ENCODE measurements at regions not wholly inside any gene's neighbourhood (a gene's known extent, or its start where the extent isn't known, plus 50 kb on each side); places are given as distances from the start of the nearest gene placed in this dataset.

DNA sequence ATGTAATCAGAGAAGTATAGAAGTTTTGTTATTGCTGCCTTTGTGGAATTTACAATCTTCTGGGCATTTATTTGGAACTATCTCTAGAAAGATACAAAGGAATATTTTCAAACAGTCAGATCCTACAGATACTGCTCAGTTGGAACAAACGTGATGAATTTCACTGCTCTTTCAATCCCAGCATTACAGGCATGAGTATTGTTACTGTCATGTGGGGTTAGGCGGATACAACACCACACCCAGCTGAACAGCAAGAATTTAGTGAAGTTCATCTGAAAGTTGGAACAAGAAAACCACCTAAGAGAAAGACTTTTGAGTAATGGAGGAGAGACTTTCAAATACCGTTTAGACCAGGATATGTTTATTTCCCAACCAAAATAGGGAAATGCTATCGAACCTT is 123.3 kb upstream of the PLXNC1 start:
- Histone ChIP-seq H3K27ac (ENCODE audit: insufficient read depth in 1 of 2, low read depth in 1 of 2, low read length in 2 of 2, poor library complexity in 1 of 2, severe bottlenecking in 2 of 2) (no peak overlapping the region), H3K36me3 (ENCODE audit: control insufficient read depth in 4 of 4, insufficient read depth in 4 of 4, low read length in 3 of 4) (no peaks in the 10 kb centered on the region), H3K27me3 (replicated peaks in 2 of 5; ENCODE audit: control insufficient read depth in 4 of 5, insufficient read depth in 5 of 5, low read length in 4 of 5) (no peaks in the 10 kb centered on the region), H3K4me1 (ENCODE audit: control extremely low read depth in 1 of 4, control insufficient read depth in 4 of 4, insufficient read depth in 4 of 4, low read length in 3 of 4) (no peaks in the 10 kb centered on the region), H3K9me3 (ENCODE audit: control extremely low read depth in 1 of 5, control insufficient read depth in 4 of 5, insufficient read depth in 2 of 5, low read depth in 1 of 5, low read length in 4 of 5) (peaks cover 0 to 18% (median 3%) of the 10 kb centered on the region in 5 experiments), H3K4me3 (ENCODE audit: control insufficient read depth in 1 of 7, extremely low read depth in 1 of 7, insufficient read depth in 4 of 7, low read depth in 2 of 7, low read length in 6 of 7) (no peak overlapping the region)
- CTCF ChIA-PET = no interaction called here
- no peak for DNase-seq
- POLR2A ChIA-PET = no interaction called here
- 100% methylated on average over 2 of the region's 4 CpGs for WGBS (ENCODE audit: insufficient coverage)

DNA sequence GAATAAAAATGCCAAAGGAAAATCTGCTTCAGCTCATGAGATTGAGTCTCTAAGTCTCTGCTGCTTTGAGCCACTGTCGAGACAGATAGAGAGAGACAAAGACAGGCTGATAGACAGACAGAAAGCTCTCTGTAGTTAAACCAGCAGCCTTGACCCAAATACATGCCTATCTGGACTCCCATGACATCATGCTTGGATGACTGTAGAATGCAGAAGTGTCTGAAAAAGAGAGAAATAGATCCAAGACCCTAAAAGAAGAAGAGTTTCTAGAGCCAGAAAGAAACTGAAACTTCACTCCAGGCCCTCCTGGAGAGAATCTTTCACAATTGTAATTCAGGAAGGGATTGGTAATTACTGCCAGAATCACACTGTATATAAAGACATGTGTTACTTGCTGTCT is 122.6 kb upstream of the PLXNC1 start:
- ChIA-PET CTCF (no interaction called here), POLR2A (no interaction called here)
- peak in 1 of 3 donors; percentile 37 for DNase-seq
- H3K36me3 ChIP-seq (ENCODE audit: control insufficient read depth in 4 of 4, insufficient read depth in 4 of 4, low read length in 3 of 4) = no peaks in the 10 kb centered on the region
- WGBS (ENCODE audit: insufficient coverage) = no CpG with 5 or more reads among the region's 1 CpG
- no peak overlapping the region for H3K4me3 ChIP-seq (ENCODE audit: control insufficient read depth in 1 of 7, extremely low read depth in 1 of 7, insufficient read depth in 4 of 7, low read depth in 2 of 7, low read length in 6 of 7)
- H3K27ac ChIP-seq (ENCODE audit: insufficient read depth in 1 of 2, low read depth in 1 of 2, low read length in 2 of 2, poor library complexity in 1 of 2, severe bottlenecking in 2 of 2) = no peak overlapping the region
- H3K27me3 ChIP-seq (replicated peaks in 2 of 5; ENCODE audit: control insufficient read depth in 4 of 5, insufficient read depth in 5 of 5, low read length in 4 of 5) = no peaks in the 10 kb centered on the region
- H3K4me1 ChIP-seq (ENCODE audit: control extremely low read depth in 1 of 4, control insufficient read depth in 4 of 4, insufficient read depth in 4 of 4, low read length in 3 of 4) = no peaks in the 10 kb centered on the region
- H3K9me3 ChIP-seq (ENCODE audit: control extremely low read depth in 1 of 5, control insufficient read depth in 4 of 5, insufficient read depth in 2 of 5, low read depth in 1 of 5, low read length in 4 of 5) = peaks cover 0 to 18% (median 3%) of the 10 kb centered on the region in 5 experiments

- no peak for DNase-seq
- Histone ChIP-seq H3K9me3 (ENCODE audit: control extremely low read depth in 1 of 5, control insufficient read depth in 4 of 5, insufficient read depth in 2 of 5, low read depth in 1 of 5, low read length in 4 of 5) (peaks cover 0 to 18% (median 3%) of the 10 kb centered on the region in 5 experiments), H3K27ac (ENCODE audit: insufficient read depth in 1 of 2, low read depth in 1 of 2, low read length in 2 of 2, poor library complexity in 1 of 2, severe bottlenecking in 2 of 2) (no peak overlapping the region), H3K27me3 (replicated peaks in 2 of 5; ENCODE audit: control insufficient read depth in 4 of 5, insufficient read depth in 5 of 5, low read length in 4 of 5) (no peaks in the 10 kb centered on the region), H3K4me1 (ENCODE audit: control extremely low read depth in 1 of 4, control insufficient read depth in 4 of 4, insufficient read depth in 4 of 4, low read length in 3 of 4) (no peaks in the 10 kb centered on the region), H3K36me3 (ENCODE audit: control insufficient read depth in 4 of 4, insufficient read depth in 4 of 4, low read length in 3 of 4) (no peaks in the 10 kb centered on the region), H3K4me3 (ENCODE audit: control insufficient read depth in 1 of 7, extremely low read depth in 1 of 7, insufficient read depth in 4 of 7, low read depth in 2 of 7, low read length in 6 of 7) (no peak overlapping the region)
- POLR2A ChIA-PET = no interaction called here
- CTCF ChIA-PET = no interaction called here
Measured at GRCh38 chr12:94026596-94026995, 121.8 kb upstream of the PLXNC1 start.

DNA sequence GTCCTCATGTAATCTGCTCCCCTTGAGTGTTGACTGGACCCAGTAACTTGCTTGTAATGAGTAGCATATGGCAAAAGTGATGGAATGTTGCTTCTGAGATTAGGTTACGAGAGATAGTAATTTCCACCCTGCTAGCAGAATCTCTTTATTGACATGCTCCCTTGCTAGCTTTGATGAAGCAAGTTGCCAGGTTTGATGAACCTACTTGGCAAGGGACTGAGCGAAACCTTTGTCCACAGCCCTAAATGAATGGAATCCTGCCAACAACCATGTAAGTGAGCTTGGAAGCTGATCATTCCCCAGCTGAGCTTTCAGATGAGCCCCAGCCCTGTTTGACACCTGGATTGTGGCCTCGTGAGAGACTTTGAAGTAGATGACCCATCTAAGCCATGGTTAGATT is 120.8 kb upstream of the PLXNC1 start:
- DNase-seq = no peak
- no peaks in the 10 kb centered on the region for H3K27me3 ChIP-seq (replicated peaks in 2 of 5; ENCODE audit: control insufficient read depth in 4 of 5, insufficient read depth in 5 of 5, low read length in 4 of 5)
- peaks cover 0 to 18% (median 3%) of the 10 kb centered on the region in 5 experiments for H3K9me3 ChIP-seq (ENCODE audit: control extremely low read depth in 1 of 5, control insufficient read depth in 4 of 5, insufficient read depth in 2 of 5, low read depth in 1 of 5, low read length in 4 of 5)
- no peak overlapping the region for H3K27ac ChIP-seq (ENCODE audit: insufficient read depth in 1 of 2, low read depth in 1 of 2, low read length in 2 of 2, poor library complexity in 1 of 2, severe bottlenecking in 2 of 2)
- no peak overlapping the region for H3K4me3 ChIP-seq (ENCODE audit: control insufficient read depth in 1 of 7, extremely low read depth in 1 of 7, insufficient read depth in 4 of 7, low read depth in 2 of 7, low read length in 6 of 7)
- POLR2A ChIA-PET = no interaction called here
- no peaks in the 10 kb centered on the region for H3K36me3 ChIP-seq (ENCODE audit: control insufficient read depth in 4 of 4, insufficient read depth in 4 of 4, low read length in 3 of 4)
- CTCF ChIA-PET = interaction anchor here (1.2 kb wide), 1 partner anchor 75 kb away, joined by 3 read pairs; no protein-coding TSS in a partner anchor
- 92% methylated on average over 2 of the region's 3 CpGs for WGBS (ENCODE audit: insufficient coverage)
- H3K4me1 ChIP-seq (ENCODE audit: control extremely low read depth in 1 of 4, control insufficient read depth in 4 of 4, insufficient read depth in 4 of 4, low read length in 3 of 4) = no peaks in the 10 kb centered on the region

- CTCF ChIA-PET = no interaction called here
Measured at GRCh38 chr12:94031763-94032162, 116.6 kb upstream of the PLXNC1 start.

GRCh38 chr12:94032368-94032767 is 116.0 kb upstream of the PLXNC1 start:
- ChIA-PET CTCF (interaction anchor here (1.3 kb wide), 1 partner anchor 10 kb away, joined by 3 read pairs; no protein-coding TSS in a partner anchor), POLR2A (no interaction called here)
- H3K4me1 ChIP-seq (ENCODE audit: control extremely low read depth in 1 of 4, control insufficient read depth in 4 of 4, insufficient read depth in 4 of 4, low read length in 3 of 4) = peaks cover 0 to 4% (median 0%) of the 10 kb centered on the region in 4 experiments
- H3K4me3 ChIP-seq (ENCODE audit: control insufficient read depth in 1 of 7, extremely low read depth in 1 of 7, insufficient read depth in 4 of 7, low read depth in 2 of 7, low read length in 6 of 7) = no peak overlapping the region
- 100% methylated on average over 1 of the region's 2 CpGs for WGBS (ENCODE audit: insufficient coverage)
- H3K9me3 ChIP-seq (ENCODE audit: control extremely low read depth in 1 of 5, control insufficient read depth in 4 of 5, insufficient read depth in 2 of 5, low read depth in 1 of 5, low read length in 4 of 5) = peaks cover 0 to 9% (median 2%) of the 10 kb centered on the region in 5 experiments
- H3K36me3 ChIP-seq (ENCODE audit: control insufficient read depth in 4 of 4, insufficient read depth in 4 of 4, low read length in 3 of 4) = no peaks in the 10 kb centered on the region
- DNase-seq = no peak
- no peak overlapping the region for H3K27ac ChIP-seq (ENCODE audit: insufficient read depth in 1 of 2, low read depth in 1 of 2, low read length in 2 of 2, poor library complexity in 1 of 2, severe bottlenecking in 2 of 2)
- no peaks in the 10 kb centered on the region for H3K27me3 ChIP-seq (replicated peaks in 2 of 5; ENCODE audit: control insufficient read depth in 4 of 5, insufficient read depth in 5 of 5, low read length in 4 of 5)

More at GRCh38 chr12:94031763-94032162, 116.6 kb upstream of the PLXNC1 start:
- no CpG with 5 or more reads among the region's 2 CpGs for WGBS (ENCODE audit: insufficient coverage)
- peaks cover 0 to 9% (median 2%) of the 10 kb centered on the region in 5 experiments for H3K9me3 ChIP-seq (ENCODE audit: control extremely low read depth in 1 of 5, control insufficient read depth in 4 of 5, insufficient read depth in 2 of 5, low read depth in 1 of 5, low read length in 4 of 5)
- no peak overlapping the region for H3K4me3 ChIP-seq (ENCODE audit: control insufficient read depth in 1 of 7, extremely low read depth in 1 of 7, insufficient read depth in 4 of 7, low read depth in 2 of 7, low read length in 6 of 7)
- no peaks in the 10 kb centered on the region for H3K36me3 ChIP-seq (ENCODE audit: control insufficient read depth in 4 of 4, insufficient read depth in 4 of 4, low read length in 3 of 4)
- POLR2A ChIA-PET = no interaction called here
- peaks cover 0 to 4% (median 0%) of the 10 kb centered on the region in 4 experiments for H3K4me1 ChIP-seq (ENCODE audit: control extremely low read depth in 1 of 4, control insufficient read depth in 4 of 4, insufficient read depth in 4 of 4, low read length in 3 of 4)
- no peak for DNase-seq
- H3K27me3 ChIP-seq (replicated peaks in 2 of 5; ENCODE audit: control insufficient read depth in 4 of 5, insufficient read depth in 5 of 5, low read length in 4 of 5) = no peaks in the 10 kb centered on the region
- H3K27ac ChIP-seq (ENCODE audit: insufficient read depth in 1 of 2, low read depth in 1 of 2, low read length in 2 of 2, poor library complexity in 1 of 2, severe bottlenecking in 2 of 2) = no peak overlapping the region

GRCh38 chr12:94033101-94033500 is 115.3 kb upstream of the PLXNC1 start:
- no peak for DNase-seq
- Histone ChIP-seq H3K27me3 (replicated peaks in 2 of 5; ENCODE audit: control insufficient read depth in 4 of 5, insufficient read depth in 5 of 5, low read length in 4 of 5) (no peaks in the 10 kb centered on the region), H3K36me3 (ENCODE audit: control insufficient read depth in 4 of 4, insufficient read depth in 4 of 4, low read length in 3 of 4) (no peaks in the 10 kb centered on the region), H3K27ac (ENCODE audit: insufficient read depth in 1 of 2, low read depth in 1 of 2, low read length in 2 of 2, poor library complexity in 1 of 2, severe bottlenecking in 2 of 2) (no peak overlapping the region), H3K9me3 (ENCODE audit: control extremely low read depth in 1 of 5, control insufficient read depth in 4 of 5, insufficient read depth in 2 of 5, low read depth in 1 of 5, low read length in 4 of 5) (peaks cover 0 to 6% (median 1%) of the 10 kb centered on the region in 5 experiments), H3K4me1 (ENCODE audit: control extremely low read depth in 1 of 4, control insufficient read depth in 4 of 4, insufficient read depth in 4 of 4, low read length in 3 of 4) (peaks cover 0 to 6% (median 0%) of the 10 kb centered on the region in 4 experiments), H3K4me3 (ENCODE audit: control insufficient read depth in 1 of 7, extremely low read depth in 1 of 7, insufficient read depth in 4 of 7, low read depth in 2 of 7, low read length in 6 of 7) (no peak overlapping the region)
- ChIA-PET POLR2A (interaction anchor here (0.8 kb wide), 1 partner anchor 442 kb away, joined by 3 read pairs; no protein-coding TSS in a partner anchor), CTCF (interaction anchor here (1.0 to 1.3 kb wide), 2 partner anchors 11 to 68 kb away, joined by 3 read pairs; no protein-coding TSS in a partner anchor)
- WGBS (ENCODE audit: insufficient coverage) = 25% methylated on average over 4 of the region's 5 CpGs
